SK-N-SH (cell line): ENCODE measurements at regions not wholly inside any gene's neighbourhood (a gene's known extent, or its start where the extent isn't known, plus 50 kb on each side); places are given as distances from the start of the nearest gene placed in this dataset.

Experiments
- CHD2 ChIP-seq: fragments of 150-350 bp; IDR thresholded peaks from 2 replicates; pipeline ENCODE4 v1.6.1; 2018; ENCODE audit warnings: low read length; ENCODE audit not compliant: partially characterized antibody
- EZH2phosphoT487 ChIP-seq: fragments of 200-600 bp; sonication (generic); IDR thresholded peaks from 2 replicates; pipeline ENCODE4 v1.6.1; 2017; ENCODE audit warnings: low read depth, mixed run types, mild to moderate bottlenecking, antibody characterized with exemption, moderate library complexity, borderline replicate concordance
- FOXJ3 ChIP-seq: sonication (generic); formaldehyde crosslinking; IDR thresholded peaks from 2 replicates; pipeline ENCODE4 v1.5.1; 2020; ENCODE audit warnings: mild to moderate bottlenecking, missing genetic modification reagents
- GABPA ChIP-seq: IDR thresholded peaks from 2 replicates; pipeline ENCODE4 v1.4.0; 2012; ENCODE audit warnings: low read depth, mild to moderate bottlenecking
- MXI1 ChIP-seq: IDR thresholded peaks from 2 replicates; pipeline ENCODE4 v1.6.1; 2012; ENCODE audit warnings: mild to moderate bottlenecking, low read depth, low read length, improper control_type of control experiment
- NRF1 ChIP-seq: IDR thresholded peaks from 2 replicates; pipeline ENCODE4 v1.6.1; 2012; ENCODE audit warnings: low read depth, mild to moderate bottlenecking, low read length
- RAD21 ChIP-seq: IDR thresholded peaks from 2 replicates; pipeline ENCODE4 v1.6.1; 2012; ENCODE audit warnings: mild to moderate bottlenecking, low read length
- RFX5 ChIP-seq: IDR thresholded peaks from 2 replicates; pipeline ENCODE4 v1.6.1; 2012; ENCODE audit warnings: mild to moderate bottlenecking, improper control_type of control experiment, low read length
- RXRA ChIP-seq: IDR thresholded peaks from 2 replicates; pipeline ENCODE4 v1.4.0; 2012; ENCODE audit warnings: low read depth, mild to moderate bottlenecking, borderline replicate concordance
- TEAD4 ChIP-seq: IDR thresholded peaks from 2 replicates; pipeline ENCODE4 v1.4.0; 2012; ENCODE audit warnings: mild to moderate bottlenecking, borderline replicate concordance; ENCODE audit not compliant: insufficient read depth
- YY1 ChIP-seq: IDR thresholded peaks from 2 replicates; pipeline ENCODE4 v1.4.0; 2012; ENCODE audit warnings: low read depth, mild to moderate bottlenecking
- TF ChIP-seq, protein P1 (sequence below): fragments of 200-600 bp; sonication (generic); IDR thresholded peaks from 2 replicates; pipeline ENCODE4 v1.6.1; 2017; ENCODE audit warnings: antibody characterized with exemption, mild to moderate bottlenecking, moderate library complexity
- TF ChIP-seq, protein P2 (sequence below): IDR thresholded peaks from 2 replicates; pipeline ENCODE4 v1.6.1; 2012; ENCODE audit warnings: mild to moderate bottlenecking, low read depth, low read length, moderate library complexity
- TF ChIP-seq, protein P3 (sequence below): IDR thresholded peaks from 2 replicates; pipeline ENCODE4 v1.4.0; 2012; ENCODE audit warnings: low read depth

DNA sequence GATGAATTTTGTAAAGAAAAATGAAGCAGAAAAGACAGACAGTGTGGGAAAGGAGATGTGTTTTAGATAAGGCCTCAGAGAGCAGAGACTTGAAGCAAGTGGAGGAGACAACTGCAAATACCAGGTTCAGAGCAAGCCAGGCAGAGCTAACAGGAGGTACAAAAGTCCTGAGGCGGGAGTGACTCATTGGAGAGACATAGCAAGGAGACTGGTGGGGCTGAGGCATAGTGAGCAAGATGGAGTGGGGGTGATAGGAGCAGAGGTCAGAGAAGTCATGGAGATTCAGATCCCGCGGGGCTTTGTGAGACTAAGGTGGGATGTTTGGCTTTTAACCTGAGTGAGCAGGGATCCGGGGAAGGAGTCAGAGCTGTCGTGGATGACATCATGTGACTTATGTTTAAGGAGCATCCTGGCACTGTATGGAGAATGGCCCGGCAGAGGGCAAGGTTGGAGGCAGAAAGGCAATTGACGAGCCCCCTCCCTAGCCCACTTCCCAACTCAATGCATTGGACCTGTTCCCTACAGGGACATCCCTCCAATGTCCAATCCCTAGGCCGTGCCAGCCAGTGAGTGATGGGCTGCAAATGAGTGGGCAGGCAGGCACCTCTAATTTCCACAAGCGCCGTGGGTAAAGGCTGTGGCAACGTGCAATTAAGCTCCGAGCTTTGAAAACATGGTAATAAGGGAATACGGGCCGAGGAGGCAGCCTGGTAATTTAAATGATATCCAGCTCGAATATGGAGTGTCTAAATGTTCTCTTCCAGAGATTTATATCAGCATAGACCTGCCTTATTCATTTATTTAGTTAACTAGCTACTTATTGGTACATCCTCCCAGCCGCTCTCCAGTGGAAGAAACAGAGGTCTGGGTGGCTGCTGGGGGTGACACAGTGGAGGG lies 206.8 kb upstream of the LHX5 start:
- TF ChIP-seq RAD21 (no peak), YY1 (no peak), MXI1 (no peak), NRF1 (no peak), TEAD4 (no peak), RFX5 (no peak), GABPA (no peak), CHD2 (no peak), EZH2phosphoT487 (no peak), FOXJ3 (CRISPR knock-in tag) (no peak), RXRA (no peak)
- TF ChIP-seq, protein P1, sequence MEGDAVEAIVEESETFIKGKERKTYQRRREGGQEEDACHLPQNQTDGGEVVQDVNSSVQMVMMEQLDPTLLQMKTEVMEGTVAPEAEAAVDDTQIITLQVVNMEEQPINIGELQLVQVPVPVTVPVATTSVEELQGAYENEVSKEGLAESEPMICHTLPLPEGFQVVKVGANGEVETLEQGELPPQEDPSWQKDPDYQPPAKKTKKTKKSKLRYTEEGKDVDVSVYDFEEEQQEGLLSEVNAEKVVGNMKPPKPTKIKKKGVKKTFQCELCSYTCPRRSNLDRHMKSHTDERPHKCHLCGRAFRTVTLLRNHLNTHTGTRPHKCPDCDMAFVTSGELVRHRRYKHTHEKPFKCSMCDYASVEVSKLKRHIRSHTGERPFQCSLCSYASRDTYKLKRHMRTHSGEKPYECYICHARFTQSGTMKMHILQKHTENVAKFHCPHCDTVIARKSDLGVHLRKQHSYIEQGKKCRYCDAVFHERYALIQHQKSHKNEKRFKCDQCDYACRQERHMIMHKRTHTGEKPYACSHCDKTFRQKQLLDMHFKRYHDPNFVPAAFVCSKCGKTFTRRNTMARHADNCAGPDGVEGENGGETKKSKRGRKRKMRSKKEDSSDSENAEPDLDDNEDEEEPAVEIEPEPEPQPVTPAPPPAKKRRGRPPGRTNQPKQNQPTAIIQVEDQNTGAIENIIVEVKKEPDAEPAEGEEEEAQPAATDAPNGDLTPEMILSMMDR: no peak
- TF ChIP-seq, protein P2, sequence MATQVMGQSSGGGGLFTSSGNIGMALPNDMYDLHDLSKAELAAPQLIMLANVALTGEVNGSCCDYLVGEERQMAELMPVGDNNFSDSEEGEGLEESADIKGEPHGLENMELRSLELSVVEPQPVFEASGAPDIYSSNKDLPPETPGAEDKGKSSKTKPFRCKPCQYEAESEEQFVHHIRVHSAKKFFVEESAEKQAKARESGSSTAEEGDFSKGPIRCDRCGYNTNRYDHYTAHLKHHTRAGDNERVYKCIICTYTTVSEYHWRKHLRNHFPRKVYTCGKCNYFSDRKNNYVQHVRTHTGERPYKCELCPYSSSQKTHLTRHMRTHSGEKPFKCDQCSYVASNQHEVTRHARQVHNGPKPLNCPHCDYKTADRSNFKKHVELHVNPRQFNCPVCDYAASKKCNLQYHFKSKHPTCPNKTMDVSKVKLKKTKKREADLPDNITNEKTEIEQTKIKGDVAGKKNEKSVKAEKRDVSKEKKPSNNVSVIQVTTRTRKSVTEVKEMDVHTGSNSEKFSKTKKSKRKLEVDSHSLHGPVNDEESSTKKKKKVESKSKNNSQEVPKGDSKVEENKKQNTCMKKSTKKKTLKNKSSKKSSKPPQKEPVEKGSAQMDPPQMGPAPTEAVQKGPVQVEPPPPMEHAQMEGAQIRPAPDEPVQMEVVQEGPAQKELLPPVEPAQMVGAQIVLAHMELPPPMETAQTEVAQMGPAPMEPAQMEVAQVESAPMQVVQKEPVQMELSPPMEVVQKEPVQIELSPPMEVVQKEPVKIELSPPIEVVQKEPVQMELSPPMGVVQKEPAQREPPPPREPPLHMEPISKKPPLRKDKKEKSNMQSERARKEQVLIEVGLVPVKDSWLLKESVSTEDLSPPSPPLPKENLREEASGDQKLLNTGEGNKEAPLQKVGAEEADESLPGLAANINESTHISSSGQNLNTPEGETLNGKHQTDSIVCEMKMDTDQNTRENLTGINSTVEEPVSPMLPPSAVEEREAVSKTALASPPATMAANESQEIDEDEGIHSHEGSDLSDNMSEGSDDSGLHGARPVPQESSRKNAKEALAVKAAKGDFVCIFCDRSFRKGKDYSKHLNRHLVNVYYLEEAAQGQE: no peak
- TF ChIP-seq, protein P3, sequence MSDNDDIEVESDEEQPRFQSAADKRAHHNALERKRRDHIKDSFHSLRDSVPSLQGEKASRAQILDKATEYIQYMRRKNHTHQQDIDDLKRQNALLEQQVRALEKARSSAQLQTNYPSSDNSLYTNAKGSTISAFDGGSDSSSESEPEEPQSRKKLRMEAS: no peak
